HEK293T (cell line): ENCODE measurements at regions not wholly inside any gene's neighbourhood (a gene's known extent, or its start where the extent isn't known, plus 50 kb on each side); places are given as distances from the start of the nearest gene placed in this dataset.

Experiments used
- ELF4 ChIP-seq: fragments of 450-650 bp; IDR thresholded peaks from 2 replicates; pipeline ENCODE4 v1.6.1; 2017; ENCODE audit warnings: antibody characterized with exemption
- FOXA1 ChIP-seq: fragments of 450-650 bp; IDR thresholded peaks from 2 replicates; pipeline ENCODE4 v1.6.1; 2016; ENCODE audit warnings: mild to moderate bottlenecking
- FOXM1 ChIP-seq: fragments of 450-650 bp; IDR thresholded peaks from 2 replicates; pipeline ENCODE4 v1.6.1; 2017; ENCODE audit warnings: mild to moderate bottlenecking, borderline replicate concordance
- L3MBTL2 ChIP-seq: fragments of 450-650 bp; conservative IDR thresholded peaks from 2 replicates; pipeline ENCODE4 v1.6.1; 2016; ENCODE audit warnings: mild to moderate bottlenecking
- ZNF384 ChIP-seq: fragments of 450-650 bp; IDR thresholded peaks from 2 replicates; pipeline ENCODE4 v1.6.1; 2016

DNA sequence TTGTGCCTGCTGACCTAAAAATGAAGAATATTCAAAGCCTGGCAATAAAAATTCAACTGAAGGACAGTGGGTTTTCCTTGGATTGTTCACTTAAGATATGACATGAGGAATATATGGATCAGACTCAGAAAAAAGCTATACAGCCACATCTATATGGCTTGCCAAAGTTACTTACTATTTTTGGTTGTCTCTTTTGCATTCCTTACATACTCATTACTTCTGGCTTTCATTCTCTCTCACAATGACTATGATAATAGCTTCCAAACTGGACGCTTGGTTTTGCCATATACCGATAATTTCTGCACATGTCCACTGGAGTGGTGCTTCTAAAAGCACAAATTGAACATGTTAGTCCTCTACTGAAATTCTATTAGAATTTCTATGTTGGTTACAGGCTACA is 664.9 kb downstream of the CDH8 start:
- TF ChIP-seq ELF4: no peak
- TF ChIP-seq FOXM1: no peak
- no peak for TF ChIP-seq L3MBTL2
- no peak for TF ChIP-seq FOXA1
- no peak for TF ChIP-seq ZNF384
